ENCODE measurements at regions not wholly inside any gene's neighbourhood (a gene's known extent, or its start where the extent isn't known, plus 50 kb on each side); places are given as distances from the start of the nearest gene placed in this dataset.

DNA sequence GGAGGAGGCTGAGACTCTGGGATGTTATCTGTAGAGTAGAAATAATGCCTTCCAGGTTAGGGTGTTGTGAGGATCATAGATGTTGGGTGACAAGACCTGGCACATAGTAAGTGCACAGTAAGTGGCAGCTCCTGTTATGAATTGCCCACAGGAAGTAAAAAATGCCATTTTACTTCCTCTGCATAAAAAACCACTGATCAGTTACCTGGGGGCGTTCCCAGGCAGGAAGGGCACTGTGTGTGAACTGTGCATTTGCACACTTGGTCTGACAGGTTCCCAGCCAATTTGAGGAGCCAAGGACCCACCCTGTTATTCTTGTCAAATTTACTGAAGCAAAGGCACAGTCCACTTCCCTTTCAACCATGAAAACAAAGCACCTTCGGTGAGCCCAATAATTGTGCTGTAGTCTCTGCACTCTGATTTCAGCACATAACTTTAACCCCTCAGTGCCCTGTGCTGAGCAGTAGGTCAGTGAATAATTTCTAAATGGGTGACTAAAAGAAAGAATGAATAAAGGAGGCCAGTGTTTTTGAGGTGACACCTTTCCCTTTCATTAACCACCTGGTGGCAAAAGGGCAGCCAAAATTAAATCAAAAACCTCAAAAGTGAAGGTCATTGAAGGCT, 85.8 kb upstream of the ARHGEF3 start:
- TF ChIP-seq, protein P1, sequence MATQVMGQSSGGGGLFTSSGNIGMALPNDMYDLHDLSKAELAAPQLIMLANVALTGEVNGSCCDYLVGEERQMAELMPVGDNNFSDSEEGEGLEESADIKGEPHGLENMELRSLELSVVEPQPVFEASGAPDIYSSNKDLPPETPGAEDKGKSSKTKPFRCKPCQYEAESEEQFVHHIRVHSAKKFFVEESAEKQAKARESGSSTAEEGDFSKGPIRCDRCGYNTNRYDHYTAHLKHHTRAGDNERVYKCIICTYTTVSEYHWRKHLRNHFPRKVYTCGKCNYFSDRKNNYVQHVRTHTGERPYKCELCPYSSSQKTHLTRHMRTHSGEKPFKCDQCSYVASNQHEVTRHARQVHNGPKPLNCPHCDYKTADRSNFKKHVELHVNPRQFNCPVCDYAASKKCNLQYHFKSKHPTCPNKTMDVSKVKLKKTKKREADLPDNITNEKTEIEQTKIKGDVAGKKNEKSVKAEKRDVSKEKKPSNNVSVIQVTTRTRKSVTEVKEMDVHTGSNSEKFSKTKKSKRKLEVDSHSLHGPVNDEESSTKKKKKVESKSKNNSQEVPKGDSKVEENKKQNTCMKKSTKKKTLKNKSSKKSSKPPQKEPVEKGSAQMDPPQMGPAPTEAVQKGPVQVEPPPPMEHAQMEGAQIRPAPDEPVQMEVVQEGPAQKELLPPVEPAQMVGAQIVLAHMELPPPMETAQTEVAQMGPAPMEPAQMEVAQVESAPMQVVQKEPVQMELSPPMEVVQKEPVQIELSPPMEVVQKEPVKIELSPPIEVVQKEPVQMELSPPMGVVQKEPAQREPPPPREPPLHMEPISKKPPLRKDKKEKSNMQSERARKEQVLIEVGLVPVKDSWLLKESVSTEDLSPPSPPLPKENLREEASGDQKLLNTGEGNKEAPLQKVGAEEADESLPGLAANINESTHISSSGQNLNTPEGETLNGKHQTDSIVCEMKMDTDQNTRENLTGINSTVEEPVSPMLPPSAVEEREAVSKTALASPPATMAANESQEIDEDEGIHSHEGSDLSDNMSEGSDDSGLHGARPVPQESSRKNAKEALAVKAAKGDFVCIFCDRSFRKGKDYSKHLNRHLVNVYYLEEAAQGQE (IDR thresholded peaks at IDR 0.05; ENCODE audit: low read depth) = no peak
- TF ChIP-seq, protein P2, sequence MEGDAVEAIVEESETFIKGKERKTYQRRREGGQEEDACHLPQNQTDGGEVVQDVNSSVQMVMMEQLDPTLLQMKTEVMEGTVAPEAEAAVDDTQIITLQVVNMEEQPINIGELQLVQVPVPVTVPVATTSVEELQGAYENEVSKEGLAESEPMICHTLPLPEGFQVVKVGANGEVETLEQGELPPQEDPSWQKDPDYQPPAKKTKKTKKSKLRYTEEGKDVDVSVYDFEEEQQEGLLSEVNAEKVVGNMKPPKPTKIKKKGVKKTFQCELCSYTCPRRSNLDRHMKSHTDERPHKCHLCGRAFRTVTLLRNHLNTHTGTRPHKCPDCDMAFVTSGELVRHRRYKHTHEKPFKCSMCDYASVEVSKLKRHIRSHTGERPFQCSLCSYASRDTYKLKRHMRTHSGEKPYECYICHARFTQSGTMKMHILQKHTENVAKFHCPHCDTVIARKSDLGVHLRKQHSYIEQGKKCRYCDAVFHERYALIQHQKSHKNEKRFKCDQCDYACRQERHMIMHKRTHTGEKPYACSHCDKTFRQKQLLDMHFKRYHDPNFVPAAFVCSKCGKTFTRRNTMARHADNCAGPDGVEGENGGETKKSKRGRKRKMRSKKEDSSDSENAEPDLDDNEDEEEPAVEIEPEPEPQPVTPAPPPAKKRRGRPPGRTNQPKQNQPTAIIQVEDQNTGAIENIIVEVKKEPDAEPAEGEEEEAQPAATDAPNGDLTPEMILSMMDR (IDR thresholded peaks at IDR 0.05 in 2 of 3, conservative IDR thresholded peaks at IDR 0.05 in 1 of 3; ENCODE audit: borderline replicate concordance in 1 of 3, insufficient read depth in 1 of 3, low read depth in 2 of 3, low read length in 2 of 3) = no peak
- no peak for TF ChIP-seq ELF1 (IDR thresholded peaks at IDR 0.05; ENCODE audit: borderline replicate concordance, low read depth)
- no peak for TF ChIP-seq YY1 (IDR thresholded peaks at IDR 0.05; ENCODE audit: extremely low read depth, insufficient replicate concordance, low read depth, low read length)
- TF ChIP-seq FOSL1 (IDR thresholded peaks at IDR 0.05; ENCODE audit: low read depth) = no peak
- TF ChIP-seq TCF7L2 (IDR thresholded peaks at IDR 0.05; ENCODE audit: borderline replicate concordance, extremely low read depth, insufficient read depth, insufficient read length) = no peak
- TF ChIP-seq EZH2phosphoT487 (IDR thresholded peaks at IDR 0.05; ENCODE audit: borderline replicate concordance) = no peak
- TF ChIP-seq EGR1 (IDR thresholded peaks at IDR 0.05; ENCODE audit: low read depth) = no peak
- TF ChIP-seq EZH2 (IDR thresholded peaks at IDR 0.05) = no peak
- TF ChIP-seq ZNF274 (IDR thresholded peaks at IDR 0.05; ENCODE audit: low read depth, low read length) = no peak
- no peak for TF ChIP-seq POLR2AphosphoS5 (IDR thresholded peaks at IDR 0.05; ENCODE audit: low read depth, low read length)
- TF ChIP-seq SIN3A (IDR thresholded peaks at IDR 0.05; ENCODE audit: low read depth) = no peak

All from HCT116 (cell line).